Fibroblast of the aortic adventitia (primary cell): ENCODE measurements at regions not wholly inside any gene's neighbourhood (a gene's known extent, or its start where the extent isn't known, plus 50 kb on each side); places are given as distances from the start of the nearest gene placed in this dataset.

Experiments
- DNase-seq: peaks from one replicate; pipeline ENCODE4 v3.0.0-alpha.2; 2010; ENCODE audit warnings: low read depth
- H3K4me3 ChIP-seq: 2 replicates; pipeline ENCODE4 v1.5.1; 2011; ENCODE audit warnings: low read depth, mild to moderate bottlenecking, control low read depth, low read length, moderate library complexity
- CTCF ChIP-seq: IDR thresholded peaks from 2 replicates; pipeline ENCODE4 v1.5.1; 2011; ENCODE audit warnings: mild to moderate bottlenecking, low read length, control low read depth, inconsistent platforms; ENCODE audit not compliant: insufficient read depth

- TF ChIP-seq CTCF, result no peak
- no peak overlapping the region for H3K4me3 ChIP-seq
- DNase-seq, result peak; percentile 18
Observed at GRCh38 chr4:41408859-41409593, 128.9 kb upstream of the LIMCH1 start.

- no peak for DNase-seq
- no peak for TF ChIP-seq CTCF
- no peak overlapping the region for H3K4me3 ChIP-seq
Observed at GRCh38 chr4:41409594-41409895, 128.4 kb upstream of the LIMCH1 start.

GRCh38 chr4:41410049-41410448 lies 127.9 kb upstream of the LIMCH1 start:
- no peak overlapping the region for H3K4me3 ChIP-seq
- DNase-seq, result no peak
- no peak for TF ChIP-seq CTCF

- DNase-seq, result no peak
- no peak for TF ChIP-seq CTCF
- H3K4me3 ChIP-seq, result no peak overlapping the region
Observed at GRCh38 chr4:41413670-41414411, 124.1 kb upstream of the LIMCH1 start.

GRCh38 chr4:41414412-41414779 lies 123.6 kb upstream of the LIMCH1 start:
- DNase-seq, result no peak
- TF ChIP-seq CTCF, result no peak
- H3K4me3 ChIP-seq, result no peak overlapping the region

GRCh38 chr4:41418444-41418843 lies 119.5 kb upstream of the LIMCH1 start:
- peak; percentile 70 for DNase-seq
- no peak for TF ChIP-seq CTCF
- H3K4me3 ChIP-seq, result no peak overlapping the region

- H3K4me3 ChIP-seq, result no peak overlapping the region
- no peak for TF ChIP-seq CTCF
- DNase-seq, result no peak
Observed at GRCh38 chr4:41420541-41420940, 117.4 kb upstream of the LIMCH1 start.
